Colonic mucosa (tissue), 4 donors: ENCODE measurements at regions not wholly inside any gene's neighbourhood (a gene's known extent, or its start where the extent isn't known, plus 50 kb on each side); places are given as distances from the start of the nearest gene placed in this dataset.

Source experiments
- DNase-seq: peaks from one replicate; pipeline ENCODE4 v3.0.0-alpha.2; 2020
- H3K27ac ChIP-seq: fragments of 200-600 bp; one replicate; pipeline ENCODE4 v1.8.0; 2021
- H3K27me3 ChIP-seq: fragments of 200-600 bp; one replicate; pipeline ENCODE4 v1.8.0; 2021
- H3K36me3 ChIP-seq: fragments of 200-600 bp; one replicate; pipeline ENCODE4 v1.8.0; 2021
- H3K4me1 ChIP-seq: fragments of 200-600 bp; one replicate; pipeline ENCODE4 v1.8.0; 2021; ENCODE audit warnings: mild to moderate bottlenecking
- H3K4me3 ChIP-seq: fragments of 200-600 bp; one replicate; pipeline ENCODE4 v1.8.0; 2021
- H3K9ac ChIP-seq, 2 donors: one replicate each; pipeline ENCODE4 v1.7.0; 2013; ENCODE audit warnings: control low read depth in 2 of 2, low read depth in 2 of 2, low read length in 2 of 2
- H3K9me3 ChIP-seq: fragments of 200-600 bp; one replicate; pipeline ENCODE4 v1.8.0; 2021
- CTCF ChIP-seq: fragments of 200-600 bp; IDR thresholded peaks from one replicate; pipeline ENCODE4 v1.8.0; 2022; ENCODE audit warnings: antibody characterized with exemption, mild to moderate bottlenecking
- intact Hi-C: fragments of 100-400 bp; cut with DNase I; formaldehyde crosslinking; loops from one replicate; pipeline ENCODE4 v1.14.1; 2022
- donor health status: healthy.
- donor health status: DM: no; HTN: no; CAD: no.
- donor health status: DM: no; HTN: no; CAD: no.

DNA sequence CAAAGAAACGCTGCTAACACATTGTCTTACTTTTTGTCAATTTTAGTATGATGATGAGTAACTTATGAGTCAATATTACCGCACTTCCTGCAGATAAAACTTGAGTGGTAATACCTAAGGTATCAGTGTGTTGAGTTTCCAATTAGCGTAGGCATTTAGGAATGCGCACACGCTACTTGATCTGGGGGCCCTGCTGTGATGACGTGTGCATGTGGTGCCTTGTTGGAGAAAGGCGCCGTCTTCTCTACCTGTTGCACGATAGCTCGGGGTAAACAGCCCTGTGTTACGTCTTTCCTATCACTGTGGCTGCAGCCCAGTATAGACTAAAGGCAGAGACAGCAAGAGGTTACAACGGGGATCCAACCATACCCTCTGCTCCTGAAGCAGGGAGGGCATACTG is 476.8 kb upstream of the ADARB2 start:
- no peaks in the 10 kb centered on the region for H3K4me1 ChIP-seq
- DNase-seq = no peak
- no peak overlapping the region for H3K4me3 ChIP-seq
- intact Hi-C loops = no loop called here
- no peaks in the 10 kb centered on the region for H3K9me3 ChIP-seq
- H3K27me3 ChIP-seq = no peaks in the 10 kb centered on the region
- H3K36me3 ChIP-seq = no peaks in the 10 kb centered on the region
- no peak overlapping the region for H3K9ac ChIP-seq
- H3K27ac ChIP-seq = no peak overlapping the region
- TF ChIP-seq CTCF = no peak

DNA sequence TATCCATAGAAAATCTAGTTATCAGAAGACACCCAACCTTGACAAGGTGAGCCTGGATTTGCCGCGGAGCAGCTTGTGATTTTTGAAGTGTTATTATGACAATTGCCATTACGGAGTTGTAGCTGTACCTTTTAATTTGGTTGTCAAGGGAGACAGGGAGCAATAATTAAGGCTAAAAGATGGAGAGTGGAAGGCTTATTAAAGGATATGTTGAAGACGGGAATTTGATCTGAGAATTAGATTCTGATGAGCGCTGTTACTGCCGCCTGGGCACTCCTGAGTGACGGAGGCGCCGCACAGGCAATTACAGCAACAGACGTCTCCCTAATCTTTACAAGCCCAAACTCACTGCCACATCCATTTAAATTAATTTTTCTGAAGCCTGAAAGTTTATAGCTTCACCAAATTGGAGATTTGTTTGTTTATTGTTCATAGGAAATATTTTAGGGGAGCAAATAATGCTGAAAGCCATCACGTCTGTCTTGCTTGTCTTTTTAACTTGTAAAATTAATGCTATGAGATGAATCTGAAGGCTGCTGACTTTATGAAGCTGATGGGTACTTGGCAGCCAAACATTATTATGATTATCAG is 475.0 kb upstream of the ADARB2 start:
- DNase-seq = no peak
- Histone ChIP-seq H3K4me3 (no peak overlapping the region), H3K9ac (no peak overlapping the region), H3K4me1 (no peaks in the 10 kb centered on the region), H3K36me3 (no peaks in the 10 kb centered on the region), H3K9me3 (no peaks in the 10 kb centered on the region), H3K27me3 (no peaks in the 10 kb centered on the region), H3K27ac (no peak overlapping the region)
- intact Hi-C loops = no loop called here
- no peak for TF ChIP-seq CTCF

- Histone ChIP-seq H3K4me3 (no peak overlapping the region), H3K27me3 (no peaks in the 10 kb centered on the region), H3K9me3 (no peaks in the 10 kb centered on the region), H3K36me3 (no peaks in the 10 kb centered on the region), H3K9ac (no peak overlapping the region), H3K4me1 (no peaks in the 10 kb centered on the region), H3K27ac (no peak overlapping the region)
- intact Hi-C loops = no loop called here
- no peak for TF ChIP-seq CTCF
- no peak for DNase-seq
Measured at GRCh38 chr10:2210088-2210487, 472.8 kb upstream of the ADARB2 start.

DNA sequence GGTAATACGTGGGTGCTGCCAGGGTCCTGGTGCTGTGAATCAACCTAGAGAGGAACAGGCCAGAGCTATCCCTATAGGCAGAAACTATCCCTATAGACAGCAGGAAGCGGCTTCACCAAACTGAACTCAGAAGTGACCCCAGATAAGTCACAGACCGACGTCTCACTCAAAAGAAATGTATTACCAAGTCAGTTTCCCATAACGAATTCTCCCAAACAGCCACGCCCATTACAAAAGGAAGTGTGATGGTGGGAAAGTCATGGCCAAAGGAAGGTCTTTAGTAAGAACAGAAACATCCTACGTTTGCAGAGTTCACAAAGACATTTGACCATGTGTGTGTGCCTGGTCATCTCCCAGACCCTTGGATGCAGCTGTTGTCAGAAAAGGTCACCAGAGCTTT is 470.8 kb upstream of the ADARB2 start:
- no peaks in the 10 kb centered on the region for H3K27me3 ChIP-seq
- intact Hi-C loops = no loop called here
- H3K27ac ChIP-seq = no peak overlapping the region
- DNase-seq = no peak
- no peak overlapping the region for H3K9ac ChIP-seq
- TF ChIP-seq CTCF = no peak
- no peaks in the 10 kb centered on the region for H3K4me1 ChIP-seq
- H3K36me3 ChIP-seq = no peaks in the 10 kb centered on the region
- H3K9me3 ChIP-seq = no peaks in the 10 kb centered on the region
- H3K4me3 ChIP-seq = no peak overlapping the region

- intact Hi-C loops = no loop called here
- no peak overlapping the region for H3K9ac ChIP-seq
- no peaks in the 10 kb centered on the region for H3K9me3 ChIP-seq
- H3K4me1 ChIP-seq = no peaks in the 10 kb centered on the region
- H3K4me3 ChIP-seq = no peak overlapping the region
- H3K27me3 ChIP-seq = no peaks in the 10 kb centered on the region
- no peak for TF ChIP-seq CTCF
- no peak overlapping the region for H3K27ac ChIP-seq
- no peaks in the 10 kb centered on the region for H3K36me3 ChIP-seq
- DNase-seq = no peak
Measured at GRCh38 chr10:2207246-2207922, 470.1 kb upstream of the ADARB2 start.
